HG03469 (cell line): ENCODE measurements at regions not wholly inside any gene's neighbourhood (a gene's known extent, or its start where the extent isn't known, plus 50 kb on each side); places are given as distances from the start of the nearest gene placed in this dataset.
"Not testable (repeated sequence)": the region's sequence is repeated elsewhere in the genome, so short reads cannot be mapped to it uniquely, and the experiment has no call there.

Experiments
- ATAC-seq: cut with Tn5 transposase; IDR thresholded peaks from one replicate; pipeline ENCODE4 v1.9.1; 2021; ENCODE audit warnings: mild to moderate bottlenecking, moderate library complexity, moderate number of reproducible peaks; ENCODE audit not compliant: unreplicated experiment

GRCh38 chr13:60214213-60215055 is 50.7 kb upstream of the DIAPH3 start:
- no peak for ATAC-seq

DNA sequence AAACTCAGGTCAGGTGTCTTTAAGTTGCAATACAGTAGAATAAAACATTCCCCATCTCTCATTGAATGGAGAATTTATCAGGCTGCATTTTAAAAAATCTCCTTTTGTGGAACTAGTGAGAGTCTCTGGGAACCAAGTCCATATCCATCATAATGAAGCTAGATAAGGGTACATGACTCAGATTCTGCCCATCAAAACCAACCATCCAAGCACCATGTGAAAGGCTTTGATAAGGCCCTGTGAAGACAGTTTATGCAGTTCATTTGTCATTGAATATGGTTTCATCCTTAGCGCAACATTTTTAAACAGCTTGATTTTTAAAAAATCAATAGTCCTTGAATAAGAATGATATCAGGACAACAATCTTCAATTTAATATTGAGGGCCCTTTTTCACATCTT is 56.3 kb upstream of the DIAPH3 start:
- no peak for ATAC-seq

DNA sequence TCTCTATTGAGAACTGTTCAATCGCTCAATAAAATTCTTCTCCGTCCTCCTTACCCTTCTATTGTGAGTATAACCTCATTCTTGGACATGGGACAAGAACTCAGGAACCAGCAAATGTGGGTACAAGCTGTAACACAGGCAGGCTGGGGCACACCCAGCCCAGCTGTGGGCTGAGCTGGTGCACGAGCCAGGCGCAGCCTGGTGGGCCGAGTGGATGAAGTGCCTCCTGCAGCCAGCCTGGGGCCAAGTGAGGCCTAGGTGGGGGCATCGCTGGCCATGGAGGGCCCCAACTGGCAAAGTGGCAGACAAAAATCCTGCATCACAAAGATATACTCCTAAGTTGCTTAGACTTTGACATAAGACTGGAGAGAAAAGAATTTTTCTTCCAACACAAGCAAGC is 57.9 kb upstream of the DIAPH3 start:
- no peak for ATAC-seq

DNA sequence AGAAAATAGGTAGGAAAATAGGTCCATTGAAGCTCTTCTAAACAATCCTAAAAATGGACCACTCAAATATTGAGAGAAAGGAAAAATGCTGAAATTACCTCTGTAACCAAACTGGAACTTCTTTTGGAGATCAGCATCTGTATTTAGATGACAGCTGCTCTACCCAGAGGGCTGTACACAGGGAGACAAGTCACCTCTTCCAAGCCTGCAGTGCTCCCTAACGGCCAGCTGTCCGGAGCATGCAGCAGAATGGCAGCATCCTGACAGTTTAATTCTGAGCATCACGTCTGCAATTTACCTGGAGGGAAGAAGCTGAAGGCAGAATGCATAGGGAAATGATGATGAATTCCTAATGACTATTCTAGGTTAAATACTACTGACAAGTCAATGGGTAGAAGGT is 62.8 kb upstream of the DIAPH3 start:
- no peak for ATAC-seq

GRCh38 chr13:60227158-60227557 is 63.4 kb upstream of the DIAPH3 start:
- no peak for ATAC-seq

DNA sequence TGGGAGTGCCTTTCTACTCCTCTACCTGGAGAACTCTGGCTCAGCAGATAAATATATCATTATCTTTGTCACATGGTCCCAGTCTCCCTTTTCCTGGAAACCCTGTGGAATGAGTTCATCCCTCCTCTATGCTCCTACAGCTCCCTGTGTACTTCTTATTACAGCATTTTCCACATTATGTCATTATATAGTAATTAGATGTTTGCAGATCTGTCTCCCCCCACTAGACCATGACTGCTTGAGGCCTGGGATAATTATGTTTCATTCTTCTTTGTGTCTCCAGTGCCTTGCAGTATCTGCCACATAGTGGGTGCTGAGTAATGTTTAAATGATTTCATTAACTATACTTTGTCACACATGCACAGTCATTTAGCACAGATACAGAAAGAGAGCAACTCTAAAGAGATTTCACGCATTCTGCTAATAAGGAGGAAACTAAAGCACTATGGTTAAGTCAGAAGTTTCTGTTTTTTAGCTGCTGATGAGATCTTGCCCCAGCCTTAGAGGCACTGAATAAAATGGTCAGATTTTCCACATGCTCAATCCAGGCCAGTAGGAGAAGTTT is 66.1 kb upstream of the DIAPH3 start:
- ATAC-seq, result peak; percentile 45

GRCh38 chr13:60230593-60230992 is 66.9 kb upstream of the DIAPH3 start:
- ATAC-seq, result peak; percentile 57

- ATAC-seq, result no peak
Measured at GRCh38 chr13:60242043-60242595, 78.4 kb upstream of the DIAPH3 start.

GRCh38 chr13:60244381-60244780 is 80.7 kb upstream of the DIAPH3 start:
- ATAC-seq, result no peak

- not testable (repeated sequence) for ATAC-seq
Measured at GRCh38 chr13:60251419-60251818, 87.7 kb upstream of the DIAPH3 start.

DNA sequence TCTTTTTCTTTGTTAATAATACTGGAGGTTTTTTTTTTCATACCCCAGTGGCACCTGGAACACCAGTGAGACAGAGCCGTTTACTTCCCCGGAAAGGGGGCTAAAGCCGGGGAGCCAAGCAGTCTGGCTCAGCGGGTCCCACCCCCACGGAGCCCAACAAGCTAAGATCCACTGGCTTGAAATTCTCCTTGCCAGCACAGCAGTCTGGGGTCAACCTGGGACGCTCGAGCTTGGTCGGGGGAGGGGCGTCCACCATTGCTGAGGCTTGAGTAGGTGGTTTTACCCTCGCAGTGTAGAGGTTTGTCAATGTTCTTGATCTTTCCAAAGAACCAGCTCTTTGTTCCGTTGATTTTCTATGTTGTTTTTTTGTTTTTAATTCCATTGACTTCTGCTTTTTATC is 94.6 kb upstream of the DIAPH3 start:
- ATAC-seq, result no peak

DNA sequence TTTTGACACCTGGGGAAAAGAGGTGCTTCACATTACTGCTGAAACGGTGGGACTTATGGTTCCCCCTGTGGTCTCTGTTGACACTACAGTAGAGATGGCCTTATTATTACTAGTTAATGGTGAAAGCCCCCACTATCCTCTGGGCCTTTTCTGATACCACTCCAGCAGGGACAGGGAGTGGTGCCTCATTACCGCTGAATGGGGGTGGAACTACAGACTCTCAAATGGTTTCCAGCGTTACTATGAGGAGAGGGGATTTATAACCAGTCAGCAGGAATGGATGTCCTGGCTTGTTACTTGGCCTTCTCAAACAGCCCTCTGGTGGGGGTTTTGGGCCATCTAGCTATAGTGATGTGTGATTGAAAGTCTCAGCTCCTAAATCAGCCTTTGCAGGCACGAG is 96.7 kb upstream of the DIAPH3 start:
- ATAC-seq, result no peak

DNA sequence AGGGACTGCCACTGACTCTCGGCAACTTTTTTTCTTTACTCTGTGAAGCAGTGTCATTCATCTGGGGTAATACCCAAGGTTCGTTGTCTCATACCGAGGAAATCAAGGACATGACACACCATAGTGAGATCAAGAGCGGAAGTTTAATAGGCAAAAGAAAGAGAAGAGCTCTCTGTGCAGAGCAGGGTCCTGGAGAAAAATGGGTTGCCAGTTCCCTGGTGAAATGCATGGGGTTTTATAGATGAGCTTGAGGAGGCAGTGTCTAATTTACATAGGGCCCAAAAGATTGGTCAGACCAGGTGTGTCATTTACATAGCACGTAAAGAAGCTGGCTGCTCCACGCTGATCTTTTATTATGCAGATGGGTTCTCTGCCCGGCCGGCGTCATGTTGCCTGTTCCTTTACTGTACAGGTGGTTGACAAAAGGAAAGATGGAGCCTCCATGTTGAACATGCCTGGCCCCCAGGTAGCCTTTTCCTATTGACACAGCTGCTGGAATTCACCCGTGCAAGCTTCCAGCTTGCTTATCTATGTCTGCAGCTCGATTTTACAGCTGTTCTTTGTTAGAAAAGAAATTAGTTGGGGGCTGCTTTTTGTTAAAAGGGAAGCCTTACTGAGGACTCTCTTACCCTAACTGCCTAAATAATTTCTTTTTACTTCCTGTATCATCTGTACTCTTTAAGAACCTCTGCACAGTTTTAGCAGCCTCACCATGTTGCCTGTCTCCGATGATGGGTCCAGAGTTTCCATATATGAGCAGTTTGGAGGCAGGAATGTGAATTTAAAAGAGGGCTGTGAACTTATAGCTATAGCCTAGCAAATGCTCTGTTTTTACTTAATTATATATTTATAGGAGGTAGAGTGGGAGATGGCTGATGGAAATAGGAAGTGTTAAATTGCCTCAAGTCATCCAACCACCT is 98.0 kb upstream of the DIAPH3 start:
- no peak for ATAC-seq

DNA sequence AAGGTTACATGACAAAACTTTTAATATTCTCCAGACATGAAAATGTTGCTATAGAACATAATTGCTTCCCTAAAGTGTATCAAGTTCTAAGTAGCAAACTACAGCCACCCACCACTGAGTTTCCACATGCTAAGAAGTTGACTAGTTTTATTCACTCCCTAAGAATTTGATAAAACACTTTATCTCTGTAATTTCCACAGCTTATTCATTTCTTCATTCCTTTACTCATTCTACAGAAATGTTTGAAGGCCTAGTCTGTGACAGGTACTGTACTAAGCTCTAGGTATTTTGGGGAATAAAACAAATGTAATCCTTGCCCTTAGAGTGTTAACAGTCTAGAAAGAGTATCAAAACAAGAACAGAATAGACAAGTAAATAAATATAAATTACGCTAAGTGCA is 101.8 kb upstream of the DIAPH3 start:
- ATAC-seq, result no peak

GRCh38 chr13:60267498-60268202 is 103.9 kb upstream of the DIAPH3 start:
- ATAC-seq, result no peak

DNA sequence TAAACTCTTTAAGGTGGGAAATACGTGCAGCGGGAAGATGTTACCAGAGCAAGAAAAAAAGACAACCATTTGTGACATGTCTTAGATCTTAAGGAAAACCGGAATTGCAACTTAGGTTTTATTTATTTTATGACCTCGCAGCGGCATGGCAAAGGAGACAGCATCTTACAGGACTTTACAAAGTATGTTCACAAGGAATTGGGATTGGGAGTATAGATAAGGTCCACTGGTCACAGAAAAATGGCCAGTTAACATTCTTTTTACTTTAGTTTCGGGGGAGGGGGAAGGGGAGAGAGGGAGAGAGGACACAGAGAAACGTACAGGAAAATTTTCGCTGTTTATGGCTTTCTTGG is 104.5 kb upstream of the DIAPH3 start:
- no peak for ATAC-seq

- ATAC-seq, result no peak
Measured at GRCh38 chr13:60273971-60274527, 110.3 kb upstream of the DIAPH3 start.

DNA sequence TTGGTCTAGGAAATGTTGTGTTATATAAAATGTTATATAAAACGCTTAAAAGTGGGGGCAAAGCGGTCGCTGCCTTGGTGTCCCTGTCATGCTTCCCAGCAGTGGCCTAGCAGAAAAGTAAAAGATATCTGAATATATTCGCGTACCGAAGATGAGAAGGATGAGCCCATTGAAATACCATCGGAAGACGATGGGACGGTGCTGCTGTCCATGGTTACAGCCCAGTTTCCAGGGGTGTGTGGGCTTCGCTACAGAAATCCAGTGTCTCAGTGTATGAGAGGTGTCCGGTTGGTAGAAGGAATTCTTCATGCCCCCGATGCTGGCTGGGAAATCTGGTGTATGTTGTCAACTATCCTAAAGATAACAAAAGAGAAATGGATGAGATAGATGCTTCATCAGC is 110.9 kb upstream of the DIAPH3 start:
- ATAC-seq, result no peak

DNA sequence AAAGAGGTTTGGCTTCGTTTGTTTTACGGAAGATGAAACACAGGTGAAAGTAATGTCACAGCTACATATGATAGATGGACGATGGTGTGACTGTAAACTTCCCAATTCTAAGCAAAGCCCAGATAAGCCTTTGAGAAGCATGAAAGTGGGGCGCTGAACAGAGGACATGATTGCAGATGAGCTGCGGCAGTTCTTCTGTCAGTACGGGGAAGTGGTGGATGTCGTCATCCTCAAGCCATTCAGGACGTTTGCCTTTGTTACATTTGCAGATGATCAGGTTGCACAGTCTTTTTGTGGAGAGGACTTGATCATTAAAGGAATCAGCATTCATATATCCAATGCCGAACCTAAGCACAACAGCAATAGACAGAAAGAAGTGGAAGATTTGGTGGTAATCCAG is 111.5 kb upstream of the DIAPH3 start:
- no peak for ATAC-seq

DNA sequence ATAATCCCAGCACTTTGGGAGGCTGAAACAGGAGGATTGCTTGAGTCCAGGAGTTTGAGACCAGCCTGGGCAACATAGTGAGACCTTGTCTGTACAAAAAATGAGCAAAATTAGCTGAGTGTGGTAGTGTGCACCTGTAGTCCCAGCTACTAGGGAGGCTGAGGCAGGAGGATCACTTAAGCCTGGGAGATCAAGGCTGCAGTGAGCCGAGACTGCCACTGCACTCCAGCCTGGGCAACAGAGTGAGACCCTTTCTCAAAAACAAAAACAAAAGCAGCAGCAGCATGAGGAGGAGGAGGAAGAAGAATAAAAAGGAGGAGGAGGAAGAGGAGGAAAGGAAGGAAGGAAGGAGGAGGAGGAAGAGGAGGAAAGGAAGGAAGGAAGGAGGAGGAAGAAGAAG is 116.5 kb upstream of the TDRD3 start:
- ATAC-seq, result not testable (repeated sequence)
